K562 (cell line): ENCODE measurements at regions not wholly inside any gene's neighbourhood (a gene's known extent, or its start where the extent isn't known, plus 50 kb on each side); places are given as distances from the start of the nearest gene placed in this dataset.

Experiments used
- E2F5 ChIP-seq: sonication (generic); formaldehyde crosslinking; IDR thresholded peaks from 2 replicates; pipeline ENCODE4 v1.8.0; 2022; ENCODE audit warnings: mild to moderate bottlenecking, missing genetic modification reagents
- ELF1 ChIP-seq: fragments of 200-800 bp; sonication (Bioruptor generic); IDR thresholded peaks from 2 replicates; pipeline ENCODE4 v1.6.1; 2016; ENCODE audit warnings: missing genetic modification characterization, missing compliant biosample characterization
- FOS ChIP-seq: IDR thresholded peaks from 3 replicates; pipeline ENCODE4 v1.6.1; 2011; ENCODE audit not compliant: insufficient read length; ENCODE audit errors: extremely low read depth
- HINFP ChIP-seq: fragments of 450-650 bp; conservative IDR thresholded peaks from 2 replicates; pipeline ENCODE4 v1.6.1; 2016; ENCODE audit warnings: missing genetic modification characterization, low read depth, mild to moderate bottlenecking, control low read depth, missing compliant biosample characterization
- POLR2A ChIP-seq: fragments of 450-650 bp; conservative IDR thresholded peaks from 2 replicates; pipeline ENCODE4 v1.6.1; 2016
- RCOR1 ChIP-seq, 2 experiments: IDR thresholded peaks; 2 replicates each; pipeline ENCODE4 v1.6.1; 2012; ENCODE audit warnings: low read depth in 2 of 2, low read length in 2 of 2, borderline replicate concordance in 1 of 2, improper control_type of control experiment in 1 of 2
- SRF ChIP-seq, 2 experiments: fragments of 250-450, 450-650 bp in 1 of 2; sonication (Bioruptor Pico) in 1 of 2; sonication (generic) in 1 of 2; formaldehyde crosslinking; IDR thresholded peaks; 2 replicates each; pipeline versions ENCODE4 v1.5.0 to v1.5.1; 2020 to 2022; ENCODE audit warnings: mild to moderate bottlenecking in 1 of 2, missing genetic modification reagents in 1 of 2
- ZNF197 ChIP-seq: fragments of 200-800 bp; sonication (Bioruptor generic); IDR thresholded peaks from 2 replicates; pipeline ENCODE4 v1.6.1; 2016; ENCODE audit warnings: low read depth, missing genetic modification characterization, missing compliant biosample characterization
- ZNF274 ChIP-seq: IDR thresholded peaks from 2 replicates; pipeline ENCODE4 v1.6.1; 2011; ENCODE audit warnings: low read depth, mild to moderate bottlenecking, low read length, moderate library complexity, borderline replicate concordance
- ZNF780A ChIP-seq: fragments of 250-450 bp; sonication (Bioruptor Pico); IDR thresholded peaks from 2 replicates; pipeline ENCODE4 v1.5.0; 2021; ENCODE audit warnings: mild to moderate bottlenecking
- TF ChIP-seq, protein P1 (sequence below), 3 experiments: IDR thresholded peaks in 2 of 3; conservative IDR thresholded peaks in 1 of 3; 2 replicates each; pipeline ENCODE4 v1.5.1; 2011 to 2012; ENCODE audit warnings: low read length in 3 of 3, mild to moderate bottlenecking in 3 of 3, control low read depth in 2 of 3, improper control_type of control experiment in 1 of 3, inconsistent platforms in 1 of 3, low read depth in 1 of 3, mixed read lengths in 1 of 3, moderate library complexity in 1 of 3; ENCODE audit not compliant: insufficient read depth in 2 of 3

DNA sequence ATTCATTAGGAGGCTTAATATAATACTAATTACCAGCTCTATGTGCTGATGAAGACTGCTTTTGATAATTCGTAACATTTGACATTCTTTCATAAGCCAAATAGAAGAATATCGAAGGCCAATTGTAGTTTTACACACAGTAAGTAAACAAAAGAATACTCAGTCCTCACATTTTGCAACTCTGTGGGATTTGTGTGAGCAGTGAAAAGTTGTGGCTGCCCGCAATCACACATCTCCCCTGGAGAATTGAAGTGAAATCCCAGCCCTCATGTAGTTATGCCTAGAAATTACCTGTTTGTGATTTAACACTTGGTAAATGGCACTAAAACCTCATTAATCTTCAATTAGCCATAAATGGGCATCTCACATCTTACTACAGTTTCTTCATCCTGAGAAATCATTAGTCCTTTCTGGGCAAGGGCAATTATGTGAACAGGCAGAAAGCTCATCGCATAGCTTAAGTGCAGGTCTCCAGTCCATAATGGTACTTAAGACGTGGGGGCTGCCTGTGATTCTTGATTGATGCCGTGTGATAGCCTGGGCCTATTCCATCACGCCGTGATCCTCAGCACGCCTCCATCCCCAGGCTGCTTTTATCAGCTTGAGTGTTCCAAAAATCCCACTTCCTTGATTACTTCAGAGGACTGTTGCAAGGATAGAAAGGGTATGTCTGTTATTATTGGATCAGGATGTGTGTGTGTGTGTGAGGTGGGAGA lies 97.9 kb upstream of the METTL14 start:
- TF ChIP-seq E2F5 (no peak), FOS (no peak), ZNF780A (CRISPR knock-in tag) (no peak), HINFP (tag) (no peak), SRF (CRISPR knock-in tag; IDR thresholded peaks at IDR 0.05) (no peak), ELF1 (tag) (no peak), RCOR1 (IDR thresholded peaks at IDR 0.05; ENCODE audit: borderline replicate concordance in 1 of 2, low read depth in 2 of 2, low read length in 2 of 2) (no peak), POLR2A (no peak), ZNF274 (no peak), ZNF197 (no peak)
- TF ChIP-seq, protein P1, sequence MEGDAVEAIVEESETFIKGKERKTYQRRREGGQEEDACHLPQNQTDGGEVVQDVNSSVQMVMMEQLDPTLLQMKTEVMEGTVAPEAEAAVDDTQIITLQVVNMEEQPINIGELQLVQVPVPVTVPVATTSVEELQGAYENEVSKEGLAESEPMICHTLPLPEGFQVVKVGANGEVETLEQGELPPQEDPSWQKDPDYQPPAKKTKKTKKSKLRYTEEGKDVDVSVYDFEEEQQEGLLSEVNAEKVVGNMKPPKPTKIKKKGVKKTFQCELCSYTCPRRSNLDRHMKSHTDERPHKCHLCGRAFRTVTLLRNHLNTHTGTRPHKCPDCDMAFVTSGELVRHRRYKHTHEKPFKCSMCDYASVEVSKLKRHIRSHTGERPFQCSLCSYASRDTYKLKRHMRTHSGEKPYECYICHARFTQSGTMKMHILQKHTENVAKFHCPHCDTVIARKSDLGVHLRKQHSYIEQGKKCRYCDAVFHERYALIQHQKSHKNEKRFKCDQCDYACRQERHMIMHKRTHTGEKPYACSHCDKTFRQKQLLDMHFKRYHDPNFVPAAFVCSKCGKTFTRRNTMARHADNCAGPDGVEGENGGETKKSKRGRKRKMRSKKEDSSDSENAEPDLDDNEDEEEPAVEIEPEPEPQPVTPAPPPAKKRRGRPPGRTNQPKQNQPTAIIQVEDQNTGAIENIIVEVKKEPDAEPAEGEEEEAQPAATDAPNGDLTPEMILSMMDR (IDR thresholded peaks at IDR 0.05 in 2 of 3, conservative IDR thresholded peaks at IDR 0.05 in 1 of 3; ENCODE audit: insufficient read depth in 2 of 3, low read depth in 1 of 3, low read length in 3 of 3), result no peak
